SK-N-SH (cell line): ENCODE measurements at regions not wholly inside any gene's neighbourhood (a gene's known extent, or its start where the extent isn't known, plus 50 kb on each side); places are given as distances from the start of the nearest gene placed in this dataset.

Experiments used
- CTCF ChIA-PET: fragments of 300-600, 350-600 bp; formaldehyde crosslinking; extraction: SDS; loops from one replicate; lab custom pipeline; 2021; lab: Yijun Ruan, JAX
- POLR2A ChIA-PET: fragments of 350-600 bp; sonication (Branson Sonifier 250); formaldehyde crosslinking; extraction: SDS; loops from one replicate; lab custom pipeline; 2020; ENCODE audit warnings: antibody characterized with exemption, inconsistent platforms; lab: Yijun Ruan, JAX
- DNase-seq: peaks from one replicate; pipeline ENCODE4 v3.0.0; 2012
- H2AFZ ChIP-seq: fragments of 200-600 bp; sonication (generic); 2 replicates; pipeline ENCODE4 v1.8.1; 2016; ENCODE audit warnings: antibody characterized with exemption, mild to moderate bottlenecking, low read depth
- H3F3A ChIP-seq: fragments of 200-600 bp; sonication (generic); replicated peaks from 2 replicates; pipeline ENCODE3; 2016; ENCODE audit warnings: antibody characterized with exemption, mild to moderate bottlenecking; ENCODE audit not compliant: insufficient read depth
- H3K27ac ChIP-seq, 2 experiments: fragments of 200-500 bp in 1 of 2; fragments of 200-600 bp in 1 of 2; sonication (Bioruptor generic) in 1 of 2; sonication (generic), shearing (Covaris generic) in 1 of 2; 2 replicates each; pipeline versions ENCODE4 v1.5.1 to v1.6.1; 2014 to 2016; ENCODE audit warnings: low read depth in 2 of 2, inconsistent platforms in 1 of 2, low read length in 1 of 2, mild to moderate bottlenecking in 1 of 2, mixed read lengths in 1 of 2
- H3K27me3 ChIP-seq: fragments of 200-600 bp; sonication (generic), shearing (Covaris generic); 2 replicates; pipeline ENCODE4 v1.6.1; 2016; ENCODE audit warnings: mixed run types; ENCODE audit not compliant: insufficient read depth
- H3K36me3 ChIP-seq, 2 experiments: fragments of 200-500 bp in 1 of 2; fragments of 200-600 bp in 1 of 2; sonication (Bioruptor generic) in 1 of 2; sonication (generic) in 1 of 2; replicated peaks in 1 of 2; 2 replicates each; pipeline versions ENCODE3 to v1.5.1; 2014 to 2016; ENCODE audit warnings: low read length in 1 of 2, mild to moderate bottlenecking in 1 of 2; ENCODE audit not compliant: insufficient read depth in 2 of 2, control insufficient read depth in 1 of 2
- H3K4me1 ChIP-seq, 2 experiments: fragments of 200-500 bp in 1 of 2; fragments of 200-600 bp in 1 of 2; sonication (Bioruptor generic) in 1 of 2; sonication (generic), shearing (Covaris generic) in 1 of 2; 2 replicates each; pipeline versions ENCODE4 v1.5.1 to v1.6.1; 2014 to 2016; ENCODE audit warnings: low read depth in 1 of 2, low read length in 1 of 2, mixed run types in 1 of 2; ENCODE audit not compliant: insufficient read depth in 2 of 2, control insufficient read depth in 1 of 2
- H3K4me2 ChIP-seq: fragments of 200-600 bp; sonication (generic), shearing (Covaris generic); 2 replicates; pipeline ENCODE4 v1.6.1; 2017; ENCODE audit warnings: mixed run types
- H3K4me3 ChIP-seq, 2 experiments: fragments of 200-500 bp in 1 of 2; fragments of 200-600 bp in 1 of 2; sonication (Bioruptor generic) in 1 of 2; sonication (generic), shearing (Covaris generic) in 1 of 2; 2 replicates each; pipeline versions ENCODE4 v1.5.1 to v1.8.1; 2014 to 2016; ENCODE audit warnings: low read depth in 2 of 2, inconsistent platforms in 1 of 2, low read length in 1 of 2, mild to moderate bottlenecking in 1 of 2, mixed read lengths in 1 of 2, moderate library complexity in 1 of 2
- H3K79me2 ChIP-seq: fragments of 200-600 bp; sonication (generic); 2 replicates; pipeline ENCODE4 v1.8.1; 2017; ENCODE audit warnings: mild to moderate bottlenecking; ENCODE audit not compliant: insufficient read depth
- H3K9ac ChIP-seq: fragments of 200-600 bp; sonication (generic); 2 replicates; pipeline ENCODE4 v1.6.1; 2017; ENCODE audit warnings: mixed run types
- H3K9me2 ChIP-seq: fragments of 200-600 bp; sonication (generic); 2 replicates; pipeline ENCODE4 v1.6.1; 2017; ENCODE audit warnings: mixed run types
- H3K9me3 ChIP-seq: fragments of 200-600 bp; sonication (generic); 2 replicates; pipeline ENCODE4 v1.6.1; 2017; ENCODE audit warnings: mixed run types, mild to moderate bottlenecking, moderate library complexity
- H4K20me1 ChIP-seq: fragments of 200-600 bp; sonication (generic); 2 replicates; pipeline ENCODE4 v1.6.1; 2017; ENCODE audit warnings: mild to moderate bottlenecking, mixed run types; ENCODE audit not compliant: insufficient read depth
- CHD2 ChIP-seq: fragments of 150-350 bp; IDR thresholded peaks from 2 replicates; pipeline ENCODE4 v1.6.1; 2018; ENCODE audit warnings: low read length; ENCODE audit not compliant: partially characterized antibody
- EP300 ChIP-seq, 2 experiments: IDR thresholded peaks; 2 replicates each; pipeline versions ENCODE4 v1.4.0 to v1.6.1; 2012; ENCODE audit warnings: borderline replicate concordance in 1 of 2, low read depth in 1 of 2, low read length in 1 of 2
- GABPA ChIP-seq: IDR thresholded peaks from 2 replicates; pipeline ENCODE4 v1.4.0; 2012; ENCODE audit warnings: low read depth, mild to moderate bottlenecking
- JUND ChIP-seq: IDR thresholded peaks from 2 replicates; pipeline ENCODE4 v1.4.0; 2012
- MAX ChIP-seq: IDR thresholded peaks from 2 replicates; pipeline ENCODE4 v1.4.0; 2012; ENCODE audit warnings: low read depth
- MEF2A ChIP-seq: IDR thresholded peaks from 2 replicates; pipeline ENCODE4 v1.4.0; 2012; ENCODE audit warnings: low read depth, borderline replicate concordance
- NFIC ChIP-seq: IDR thresholded peaks from 2 replicates; pipeline ENCODE4 v1.4.0; 2012; ENCODE audit warnings: borderline replicate concordance
- REST ChIP-seq: IDR thresholded peaks from 2 replicates; pipeline ENCODE4 v1.6.1; 2012; ENCODE audit warnings: mild to moderate bottlenecking, low read depth, low read length, moderate library complexity
- RFX5 ChIP-seq: IDR thresholded peaks from 2 replicates; pipeline ENCODE4 v1.6.1; 2012; ENCODE audit warnings: mild to moderate bottlenecking, improper control_type of control experiment, low read length
- SIN3A ChIP-seq: IDR thresholded peaks from 2 replicates; pipeline ENCODE4 v1.6.1; 2012; ENCODE audit warnings: low read depth, mild to moderate bottlenecking, low read length, moderate library complexity, borderline replicate concordance
- SMC3 ChIP-seq: IDR thresholded peaks from 2 replicates; pipeline ENCODE4 v1.6.1; 2012; ENCODE audit warnings: low read depth, low read length, improper control_type of control experiment
- TCF12 ChIP-seq: IDR thresholded peaks from 2 replicates; pipeline ENCODE4 v1.4.0; 2012
- USF1 ChIP-seq: IDR thresholded peaks from 2 replicates; pipeline ENCODE4 v1.4.0; 2012; ENCODE audit warnings: low read depth, borderline replicate concordance
- USF2 ChIP-seq: fragments of 150-350 bp; IDR thresholded peaks from 2 replicates; pipeline ENCODE4 v1.6.1; 2017; ENCODE audit warnings: antibody characterized with exemption, low read length, low read depth, borderline replicate concordance
- ZBTB33 ChIP-seq: IDR thresholded peaks from 2 replicates; pipeline ENCODE4 v1.4.0; 2012; ENCODE audit warnings: low read depth, borderline replicate concordance
- WGBS: methylation state at CpG from one replicate; pipeline ENCODE4 v1.1.6; 2017; ENCODE audit warnings: low lambda C conversion rate; 5-methylcytosine and 5-hydroxymethylcytosine counted together

- no peak for TF ChIP-seq REST
Observed at GRCh38 chr9:136606687-136607333, 55.9 kb upstream of the EGFL7 start (continued).

- no peaks in the 10 kb centered on the region for H4K20me1 ChIP-seq
- no peaks in the 10 kb centered on the region for H3K79me2 ChIP-seq
- H3K9ac ChIP-seq = no peak overlapping the region
- no peak overlapping the region for H3K27ac ChIP-seq
- DNase-seq = no peak
- no peaks in the 10 kb centered on the region for H3F3A ChIP-seq
- TF ChIP-seq SMC3 = no peak
- TF ChIP-seq JUND = no peak
- no peak for TF ChIP-seq EP300 (IDR thresholded peaks at IDR 0.05; ENCODE audit: borderline replicate concordance in 1 of 2, low read depth in 1 of 2, low read length in 1 of 2)
- TF ChIP-seq CHD2 = no peak
- no peak for TF ChIP-seq MEF2A
- TF ChIP-seq TCF12 = no peak
- TF ChIP-seq ZBTB33 = no peak
- TF ChIP-seq SIN3A = no peak
- no peak for TF ChIP-seq NFIC
- TF ChIP-seq MAX = no peak
- TF ChIP-seq GABPA = no peak
- TF ChIP-seq RFX5 = no peak
- TF ChIP-seq USF1 = no peak
- no peak for TF ChIP-seq USF2
- peaks cover 0 to 16% of the 10 kb centered on the region in 2 experiments; a peak in 1 of 4 replicates for H3K4me1 ChIP-seq
- H2AFZ ChIP-seq = no peak overlapping the region
- no peaks in the 10 kb centered on the region for H3K36me3 ChIP-seq
- 74% methylated on average over 8 of the region's 17 CpGs for WGBS
- ChIA-PET CTCF (interaction anchor here (1.1 to 6.9 kb wide), 4 partner anchors 23 to 119 kb away, joined by 3 to 63 read pairs (median 4); no protein-coding TSS in a partner anchor), POLR2A (no interaction called here)
- no peaks in the 10 kb centered on the region for H3K9me2 ChIP-seq
- no peak overlapping the region for H3K4me3 ChIP-seq
- H3K4me2 ChIP-seq = no peak overlapping the region
- no peaks in the 10 kb centered on the region for H3K9me3 ChIP-seq
- H3K27me3 ChIP-seq = no peaks in the 10 kb centered on the region
Observed at GRCh38 chr9:136605988-136606660, 56.6 kb upstream of the EGFL7 start.
